K562 (cell line): ENCODE measurements at regions not wholly inside any gene's neighbourhood (a gene's known extent, or its start where the extent isn't known, plus 50 kb on each side); places are given as distances from the start of the nearest gene placed in this dataset.

Experiments used
- ATAC-seq: fragments of 200-7000 bp; cut with Tn5 transposase; 3 replicates; pipeline ENCODE4 v1.9.1; 2020; ENCODE audit warnings: moderate library complexity
- BruUV-seq: library from RNA; stranded (reverse); fragments of 400-500 nt; replicated peaks from 2 replicates; lab custom pipeline; 2021; lab: Mats Ljungman, UMichigan
- CTCF ChIA-PET: fragments of 300-600 bp; formaldehyde crosslinking; extraction: SDS; loops from one replicate; lab custom pipeline; 2021; ENCODE audit warnings: low intra/inter-chr PET ratio; lab: Yijun Ruan, JAX
- POLR2A ChIA-PET: fragments of 300-600, 350-650 bp; sonication (Branson Sonifier 250); formaldehyde crosslinking; extraction: SDS; loops from one replicate; lab custom pipeline; 2021; ENCODE audit warnings: antibody characterized with exemption, inconsistent platforms; lab: Yijun Ruan, JAX
- DNase-seq, 4 experiments: peaks; one replicate each; pipeline versions ENCODE4 v3.0.0 to v3.0.0-alpha.2; 2011 to 2018; ENCODE audit warnings: low spot score in 3 of 4, mixed read lengths in 3 of 4; ENCODE audit errors: extremely low read depth in 1 of 4
- FAIRE-seq: peaks from 2 replicates; lab custom pipeline; 2011; peaks lifted over from hg19 to GRCh38; lab: Jason Lieb, UNC
- H2AFZ ChIP-seq: 2 replicates; pipeline ENCODE4 v1.6.0; 2011; ENCODE audit warnings: low read depth, low read length, control low read depth, inconsistent platforms
- H3K27ac ChIP-seq: fragments of 200-600 bp; 3 replicates; pipeline ENCODE4 v1.8.0; 2011; ENCODE audit warnings: low read depth, mild to moderate bottlenecking, control low read depth, inconsistent platforms, low read length, moderate library complexity, mixed read lengths; ENCODE audit errors: extremely low read depth
- H3K27me3 ChIP-seq, 2 experiments: fragments of 300-600 bp in 1 of 2; 2 replicates in 1 of 2; 3 replicates in 1 of 2; pipeline versions ENCODE4 v1.6.0 to v1.8.0; 2011; ENCODE audit warnings: inconsistent platforms in 2 of 2, low read length in 2 of 2, mild to moderate bottlenecking in 1 of 2, mixed read lengths in 1 of 2, moderate library complexity in 1 of 2; ENCODE audit not compliant: control insufficient read depth in 2 of 2, insufficient read depth in 2 of 2
- H3K36me3 ChIP-seq: fragments of 300-600 bp; 3 replicates; pipeline ENCODE4 v1.8.0; 2011; ENCODE audit warnings: mild to moderate bottlenecking, low read length, inconsistent platforms; ENCODE audit not compliant: control insufficient read depth, insufficient read depth
- H3K4me1 ChIP-seq, 2 experiments: fragments of 200-600 bp in 1 of 2; replicated peaks in 1 of 2; 2 replicates in 1 of 2; 3 replicates in 1 of 2; pipeline versions ENCODE4 v1.5.1 to v1.8.0; 2011; ENCODE audit warnings: inconsistent platforms in 2 of 2, low read length in 2 of 2, mild to moderate bottlenecking in 1 of 2, mixed read lengths in 1 of 2, moderate library complexity in 1 of 2; ENCODE audit not compliant: control insufficient read depth in 2 of 2, insufficient read depth in 2 of 2
- H3K4me2 ChIP-seq: 2 replicates; pipeline ENCODE4 v1.6.1; 2011; ENCODE audit warnings: low read length, control low read depth, inconsistent platforms, mixed read lengths; ENCODE audit not compliant: insufficient read depth
- H3K4me3 ChIP-seq: fragments of 200-600 bp; sonication (generic), shearing (Covaris generic); 2 replicates; pipeline ENCODE4 v1.5.1; 2016; ENCODE audit warnings: control low read depth, inconsistent platforms
- H3K79me2 ChIP-seq: fragments of 200-600 bp; 3 replicates; pipeline ENCODE4 v1.8.0; 2011; ENCODE audit warnings: low read length, inconsistent platforms; ENCODE audit not compliant: control insufficient read depth, insufficient read depth
- H3K9ac ChIP-seq, 2 experiments: 2 replicates each; pipeline versions ENCODE4 v1.6.0 to v1.6.1; 2011; ENCODE audit warnings: low read depth in 2 of 2, low read length in 2 of 2, control low read depth in 1 of 2, inconsistent platforms in 1 of 2, mild to moderate bottlenecking in 1 of 2, mixed read lengths in 1 of 2; ENCODE audit not compliant: insufficient read depth in 1 of 2
- H3K9me1 ChIP-seq: one replicate; pipeline ENCODE4 v1.6.0; 2011; ENCODE audit warnings: inconsistent platforms, mild to moderate bottlenecking, low read length, moderate library complexity; ENCODE audit not compliant: control insufficient read depth, insufficient read depth
- H3K9me3 ChIP-seq: replicated peaks from 2 replicates; pipeline ENCODE4 v1.5.1; 2011; ENCODE audit warnings: low read depth, low read length, inconsistent platforms; ENCODE audit not compliant: control insufficient read depth, insufficient read depth
- H4K20me1 ChIP-seq: replicated peaks from 2 replicates; pipeline ENCODE4 v1.6.1; 2011; ENCODE audit warnings: low read length, inconsistent platforms, mixed read lengths; ENCODE audit not compliant: control insufficient read depth, insufficient read depth
- ATF3 ChIP-seq, 2 experiments: fragments of 450-650 bp in 1 of 2; sonication (generic) in 1 of 2; formaldehyde crosslinking in 1 of 2; IDR thresholded peaks in 1 of 2; conservative IDR thresholded peaks in 1 of 2; 2 replicates each; pipeline versions ENCODE4 v1.6.1 to v1.8.1; 2016 to 2023; ENCODE audit warnings: mild to moderate bottlenecking in 2 of 2, moderate library complexity in 2 of 2, inconsistent platforms in 1 of 2, missing genetic modification reagents in 1 of 2
- DEAF1 ChIP-seq: fragments of 450-650 bp; formaldehyde crosslinking; IDR thresholded peaks from 2 replicates; pipeline ENCODE4 v1.4.0; 2020; ENCODE audit warnings: mild to moderate bottlenecking, moderate library complexity
- ERF ChIP-seq: fragments of 450-650 bp; formaldehyde crosslinking; IDR thresholded peaks from 2 replicates; pipeline ENCODE4 v1.4.0; 2020; ENCODE audit warnings: mild to moderate bottlenecking, mixed read lengths
- FIP1L1 ChIP-seq: fragments of 200-400 bp; formaldehyde crosslinking; IDR thresholded peaks from 2 replicates; pipeline ENCODE4 v1.6.1; 2018; ENCODE audit warnings: mild to moderate bottlenecking, low read depth, low read length; ENCODE audit not compliant: poor library complexity, severe bottlenecking
- HMGXB4 ChIP-seq: sonication (generic); formaldehyde crosslinking; IDR thresholded peaks from 2 replicates; pipeline ENCODE4 v1.8.1; 2023; ENCODE audit warnings: mild to moderate bottlenecking, missing genetic modification reagents
- MYBL2 ChIP-seq, 2 experiments: fragments of 450-650 bp in 1 of 2; sonication (generic) in 1 of 2; formaldehyde crosslinking in 1 of 2; IDR thresholded peaks; 2 replicates each; pipeline versions ENCODE4 v1.6.1 to v1.8.1; 2017 to 2022; ENCODE audit warnings: borderline replicate concordance in 1 of 2, inconsistent platforms in 1 of 2, low read depth in 1 of 2, mild to moderate bottlenecking in 1 of 2, missing genetic modification reagents in 1 of 2, moderate library complexity in 1 of 2
- NEUROD1 ChIP-seq: fragments of 150-350 bp; IDR thresholded peaks from 2 replicates; pipeline ENCODE4 v1.6.1; 2014; ENCODE audit warnings: borderline replicate concordance, low read length, low read depth; ENCODE audit not compliant: partially characterized antibody
- NR1H2 ChIP-seq: sonication (generic); formaldehyde crosslinking; IDR thresholded peaks from 2 replicates; pipeline ENCODE4 v1.4.0; 2020; ENCODE audit warnings: mild to moderate bottlenecking, missing genetic modification reagents
- RBM39 ChIP-seq: fragments of 200-400 bp; formaldehyde crosslinking; optimal IDR thresholded peaks from 2 replicates; pipeline ENCODE3; 2018; ENCODE audit warnings: low read depth, low read length
- STAT5B ChIP-seq: fragments of 250-450 bp; sonication (Bioruptor Pico); IDR thresholded peaks from 2 replicates; pipeline ENCODE4 v1.8.0; 2021; ENCODE audit warnings: mild to moderate bottlenecking, inconsistent platforms
- WHSC1 ChIP-seq: IDR thresholded peaks from one replicate; pipeline ENCODE4 v1.6.1; 2012; ENCODE audit warnings: low read length, control low read depth, inconsistent platforms
- YY1 ChIP-seq, 3 experiments: IDR thresholded peaks; 2 replicates each; pipeline ENCODE4 v1.6.1; 2011; ENCODE audit warnings: low read length in 2 of 3, mild to moderate bottlenecking in 2 of 3, moderate library complexity in 2 of 3, borderline replicate concordance in 1 of 3, control low read depth in 1 of 3, low read depth in 1 of 3; ENCODE audit not compliant: insufficient read depth in 3 of 3, insufficient replicate concordance in 2 of 3, control insufficient read depth in 1 of 3, insufficient read length in 1 of 3; ENCODE audit errors: extremely low read depth in 1 of 3
- ZBTB2 ChIP-seq: fragments of 450-650 bp; IDR thresholded peaks from 2 replicates; pipeline ENCODE4 v1.6.1; 2016; ENCODE audit warnings: antibody characterized with exemption
- ZNF561 ChIP-seq: fragments of 450-650 bp; formaldehyde crosslinking; conservative IDR thresholded peaks from 2 replicates; pipeline ENCODE4 v1.4.0; 2020; ENCODE audit warnings: mild to moderate bottlenecking, moderate library complexity
- ZNF780A ChIP-seq: fragments of 250-450 bp; sonication (Bioruptor Pico); IDR thresholded peaks from 2 replicates; pipeline ENCODE4 v1.5.0; 2021; ENCODE audit warnings: mild to moderate bottlenecking
- ZZZ3 ChIP-seq: fragments of 450-650 bp; IDR thresholded peaks from 2 replicates; pipeline ENCODE4 v1.6.1; 2016; ENCODE audit warnings: antibody characterized with exemption, mild to moderate bottlenecking, moderate library complexity
- WGBS: fragments of 100-300 bp; shearing (Covaris generic); methylation state at CpG from one replicate; pipeline ENCODE4 v1.1.6; 2016; ENCODE audit warnings: low coverage, mixed read lengths; ENCODE audit not compliant: insufficient coverage; ENCODE audit errors: missing lambda C conversion rate; 5-methylcytosine and 5-hydroxymethylcytosine counted together
- in situ Hi-C: fragments of 300-500 bp; cut with MboI; formaldehyde crosslinking; loops from 4 replicates; pipeline ENCODE4 v1.15.0; 2018; ENCODE audit warnings: inconsistent platforms, mixed read lengths
- intact Hi-C: fragments of 100-400 bp; cut with micrococcal nuclease; formaldehyde crosslinking; loops from 2 replicates; pipeline ENCODE4 v1.14.2; 2022

GRCh38 chr14:86115972-86116371 lies 586.0 kb downstream of the FLRT2 start:
- FAIRE-seq, result no peak
- Histone ChIP-seq H3K9me1 (no peaks in the 10 kb centered on the region), H3K4me3 (no peak overlapping the region), H3K9me3 (no peaks in the 10 kb centered on the region), H3K36me3 (no peaks in the 10 kb centered on the region), H4K20me1 (no peaks in the 10 kb centered on the region), H2AFZ (no peak overlapping the region), H3K4me1 (no peaks in the 10 kb centered on the region), H3K4me2 (no peak overlapping the region), H3K79me2 (no peaks in the 10 kb centered on the region), H3K27ac (no peak overlapping the region), H3K9ac (no peak overlapping the region), H3K27me3 (no peaks in the 10 kb centered on the region)
- no peak for ATAC-seq
- ChIA-PET CTCF (no interaction called here), POLR2A (interaction anchor here (0.6 to 0.7 kb wide), 2 partner anchors 71 to 369 kb away, joined by 3 read pairs; no protein-coding TSS in a partner anchor)
- intact Hi-C loops (no loop called here), in situ Hi-C loops (no loop called here)
- no TSS peak for BruUV-seq
- DNase-seq, result no peak
- 0% methylated on average over 1 of the region's 1 CpG for WGBS
- TF ChIP-seq RBM39, result no peak
- no peak for TF ChIP-seq MYBL2 (IDR thresholded peaks at IDR 0.05; ENCODE audit: low read depth)
- TF ChIP-seq MYBL2 (CRISPR knock-in tag; IDR thresholded peaks at IDR 0.05; ENCODE audit: borderline replicate concordance), result no peak
- TF ChIP-seq NEUROD1, result no peak
- TF ChIP-seq STAT5B (CRISPR knock-in tag), result no peak
- TF ChIP-seq ZZZ3, result no peak
- no peak for TF ChIP-seq HMGXB4 (CRISPR knock-in tag)
- TF ChIP-seq WHSC1, result no peak
- no peak for TF ChIP-seq ATF3 (IDR thresholded peaks at IDR 0.05)
- TF ChIP-seq ATF3 (CRISPR knock-in tag; conservative IDR thresholded peaks at IDR 0.05), result no peak
- no peak for TF ChIP-seq ZBTB2
- no peak for TF ChIP-seq ZNF561 (CRISPR knock-in tag)
- no peak for TF ChIP-seq FIP1L1
- TF ChIP-seq ZNF780A (CRISPR knock-in tag), result no peak
- TF ChIP-seq NR1H2 (CRISPR knock-in tag), result no peak
- no peak for TF ChIP-seq ERF (CRISPR knock-in tag)
- TF ChIP-seq DEAF1 (CRISPR knock-in tag), result no peak
- TF ChIP-seq YY1 (IDR thresholded peaks at IDR 0.05; ENCODE audit: borderline replicate concordance in 1 of 3, control insufficient read depth in 1 of 3, extremely low read depth in 1 of 3, insufficient read depth in 3 of 3, insufficient read length in 1 of 3, insufficient replicate concordance in 2 of 3, low read depth in 1 of 3, low read length in 2 of 3), result no peak
